ENCODE measurements at regions not wholly inside any gene's neighbourhood (a gene's known extent, or its start where the extent isn't known, plus 50 kb on each side); places are given as distances from the start of the nearest gene placed in this dataset.

DNA sequence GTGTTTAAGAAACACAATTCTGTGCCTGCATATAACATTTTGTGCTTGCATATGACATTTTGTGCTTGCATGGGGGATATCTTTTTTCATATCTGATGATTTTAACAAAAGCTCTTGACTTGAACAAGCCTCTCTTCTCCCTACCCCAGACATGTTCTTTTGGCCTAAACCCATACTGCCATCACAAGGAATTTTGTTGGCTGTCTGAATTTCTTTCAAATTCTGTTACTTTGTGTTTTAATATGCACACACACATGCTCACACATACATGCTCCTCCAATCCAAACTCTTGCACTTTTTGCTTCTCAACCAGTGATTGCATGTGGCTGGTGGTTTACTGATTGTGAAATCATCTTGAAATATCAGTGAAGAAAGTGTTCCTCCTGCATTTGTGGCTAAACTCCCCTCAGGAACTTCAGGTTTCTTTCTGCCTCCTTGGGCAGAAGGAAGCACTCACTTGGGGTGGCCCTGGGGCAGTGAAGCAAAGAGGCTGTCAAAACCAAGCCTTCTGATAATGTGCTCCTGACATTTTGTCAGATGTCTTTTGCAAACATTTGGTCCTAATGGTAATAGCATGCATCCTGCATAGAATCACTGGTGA, 377.2 kb upstream of the KLF4 start:
- TF ChIP-seq, protein P1, sequence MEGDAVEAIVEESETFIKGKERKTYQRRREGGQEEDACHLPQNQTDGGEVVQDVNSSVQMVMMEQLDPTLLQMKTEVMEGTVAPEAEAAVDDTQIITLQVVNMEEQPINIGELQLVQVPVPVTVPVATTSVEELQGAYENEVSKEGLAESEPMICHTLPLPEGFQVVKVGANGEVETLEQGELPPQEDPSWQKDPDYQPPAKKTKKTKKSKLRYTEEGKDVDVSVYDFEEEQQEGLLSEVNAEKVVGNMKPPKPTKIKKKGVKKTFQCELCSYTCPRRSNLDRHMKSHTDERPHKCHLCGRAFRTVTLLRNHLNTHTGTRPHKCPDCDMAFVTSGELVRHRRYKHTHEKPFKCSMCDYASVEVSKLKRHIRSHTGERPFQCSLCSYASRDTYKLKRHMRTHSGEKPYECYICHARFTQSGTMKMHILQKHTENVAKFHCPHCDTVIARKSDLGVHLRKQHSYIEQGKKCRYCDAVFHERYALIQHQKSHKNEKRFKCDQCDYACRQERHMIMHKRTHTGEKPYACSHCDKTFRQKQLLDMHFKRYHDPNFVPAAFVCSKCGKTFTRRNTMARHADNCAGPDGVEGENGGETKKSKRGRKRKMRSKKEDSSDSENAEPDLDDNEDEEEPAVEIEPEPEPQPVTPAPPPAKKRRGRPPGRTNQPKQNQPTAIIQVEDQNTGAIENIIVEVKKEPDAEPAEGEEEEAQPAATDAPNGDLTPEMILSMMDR (IDR thresholded peaks at IDR 0.05) = no peak
- TF ChIP-seq ZFX (IDR thresholded peaks at IDR 0.05; ENCODE audit: borderline replicate concordance) = no peak

Data from 22Rv1 (cell line).